ENCODE measurements at regions not wholly inside any gene's neighbourhood (a gene's known extent, or its start where the extent isn't known, plus 50 kb on each side); places are given as distances from the start of the nearest gene placed in this dataset.

DNA sequence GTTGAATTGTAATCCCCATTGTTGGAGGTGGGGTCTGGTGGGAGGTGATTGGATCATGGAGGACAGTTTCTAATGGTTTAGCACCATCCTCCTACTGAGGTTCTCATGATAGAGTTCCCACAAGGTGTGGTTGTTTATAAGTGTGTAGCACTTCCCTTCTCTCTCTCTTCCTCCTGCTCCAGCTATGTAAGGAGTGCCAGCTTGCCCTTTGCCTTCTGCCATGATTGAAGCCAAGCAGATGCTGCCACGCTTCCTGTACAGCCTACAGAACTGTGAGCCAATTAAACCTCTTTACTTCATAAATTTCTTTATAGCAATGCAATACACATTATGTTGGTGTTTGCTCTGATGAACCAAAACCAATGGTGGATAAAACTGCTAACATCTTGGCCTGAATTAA, 238.2 kb downstream of the EFNB2 start:
- Histone ChIP-seq H3K9me3 (ENCODE audit: control insufficient read depth, insufficient read depth, low read depth, low read length) (no peaks in the 10 kb centered on the region), H3K36me3 (ENCODE audit: control insufficient read depth in 2 of 2, insufficient read depth in 1 of 2, low read length in 2 of 2) (no peaks in the 10 kb centered on the region), H3K4me3 (ENCODE audit: low read depth, low read length) (no peak overlapping the region), H3K4me1 (ENCODE audit: control insufficient read depth, insufficient read depth, low read length) (no peaks in the 10 kb centered on the region), H3K27ac (ENCODE audit: extremely low read depth, low read depth, low read length) (no peak overlapping the region)
- CTCF ChIA-PET = interaction anchor here (0.6 kb wide), 1 partner anchor 357 kb away, joined by 3 read pairs; no protein-coding TSS in a partner anchor
- TF ChIP-seq ZNF221 (tag by site-specific recombination; IDR thresholded peaks at IDR 0.05; ENCODE audit: borderline replicate concordance) = no peak
- no peak for TF ChIP-seq HOXA7 (CRISPR knock-in tag; IDR thresholded peaks at IDR 0.05; ENCODE audit: borderline replicate concordance)
- no peak for TF ChIP-seq ZNF404 (tag by site-specific recombination; IDR thresholded peaks at IDR 0.05)
- TF ChIP-seq ZNF394 (tag by site-specific recombination; IDR thresholded peaks at IDR 0.05; ENCODE audit: borderline replicate concordance) = no peak
- no peak for TF ChIP-seq ZNF561 (tag by site-specific recombination; IDR thresholded peaks at IDR 0.05; ENCODE audit: borderline replicate concordance)
- POLR2A ChIA-PET = no interaction called here

DNA sequence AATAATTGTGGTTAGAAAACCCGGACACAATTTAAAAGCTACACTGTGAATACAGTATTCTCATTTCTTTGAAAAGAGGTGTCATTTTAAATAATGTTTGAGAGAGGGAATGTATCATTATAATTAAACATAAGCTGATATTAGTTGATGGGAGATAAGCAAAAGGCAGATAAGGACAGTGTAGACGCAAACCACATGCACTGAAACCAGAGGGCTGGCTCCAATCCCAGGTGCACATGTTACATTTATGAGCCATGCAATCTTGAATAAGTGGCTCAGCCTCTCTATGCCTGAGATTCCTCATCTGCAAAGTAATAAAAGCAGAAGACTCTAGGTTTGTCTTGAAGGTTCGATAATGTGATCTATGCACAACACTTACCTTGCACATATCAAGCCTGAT, 238.7 kb downstream of the EFNB2 start:
- Histone ChIP-seq H3K27ac (ENCODE audit: extremely low read depth, low read depth, low read length) (no peak overlapping the region), H3K4me1 (ENCODE audit: control insufficient read depth, insufficient read depth, low read length) (no peaks in the 10 kb centered on the region), H3K4me3 (ENCODE audit: low read depth, low read length) (no peak overlapping the region), H3K36me3 (ENCODE audit: control insufficient read depth in 2 of 2, insufficient read depth in 1 of 2, low read length in 2 of 2) (no peaks in the 10 kb centered on the region), H3K9me3 (ENCODE audit: control insufficient read depth, insufficient read depth, low read depth, low read length) (no peaks in the 10 kb centered on the region)
- ChIA-PET CTCF (interaction anchor here (0.6 kb wide), 1 partner anchor 356 kb away, joined by 3 read pairs; no protein-coding TSS in a partner anchor), POLR2A (no interaction called here)
- TF ChIP-seq HOXC10 (CRISPR knock-in tag; IDR thresholded peaks at IDR 0.05) (no peak), ZBTB1 (tag by site-specific recombination; IDR thresholded peaks at IDR 0.05) (no peak), ZNF561 (tag by site-specific recombination; IDR thresholded peaks at IDR 0.05; ENCODE audit: borderline replicate concordance) (no peak), ZSCAN23 (tag by site-specific recombination; IDR thresholded peaks at IDR 0.05) (no peak), ZNF112 (tag by site-specific recombination; IDR thresholded peaks at IDR 0.05) (no peak), ZNF555 (tag by site-specific recombination; conservative IDR thresholded peaks at IDR 0.05) (no peak), ZNF654 (tag by site-specific recombination; IDR thresholded peaks at IDR 0.05; ENCODE audit: low read depth) (no peak), ZNF501 (tag by site-specific recombination; IDR thresholded peaks at IDR 0.05) (no peak), ZNF776 (tag by site-specific recombination; IDR thresholded peaks at IDR 0.05; ENCODE audit: borderline replicate concordance) (no peak), ZIC2 (tag by site-specific recombination; IDR thresholded peaks at IDR 0.05) (no peak), GLI2 (tag by site-specific recombination; IDR thresholded peaks at IDR 0.05; ENCODE audit: borderline replicate concordance, low read depth) (no peak)
- TF ChIP-seq, protein P1, sequence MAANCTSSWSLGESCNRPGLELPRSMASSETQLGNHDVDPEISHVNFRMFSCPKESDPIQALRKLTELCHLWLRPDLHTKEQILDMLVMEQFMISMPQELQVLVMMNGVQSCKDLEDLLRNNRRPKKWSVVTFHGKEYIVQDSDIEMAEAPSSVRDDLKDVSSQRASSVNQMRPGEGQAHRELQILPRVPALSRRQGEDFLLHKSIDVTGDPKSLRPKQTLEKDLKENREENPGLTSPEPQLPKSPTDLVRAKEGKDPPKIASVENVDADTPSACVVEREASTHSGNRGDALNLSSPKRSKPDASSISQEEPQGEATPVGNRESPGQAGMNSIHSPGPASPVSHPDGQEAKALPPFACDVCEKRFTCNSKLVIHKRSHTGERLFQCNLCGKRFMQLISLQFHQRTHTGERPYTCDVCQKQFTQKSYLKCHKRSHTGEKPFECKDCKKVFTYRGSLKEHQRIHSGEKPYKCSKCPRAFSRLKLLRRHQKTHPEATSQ (tag by site-specific recombination; IDR thresholded peaks at IDR 0.05) = no peak
- TF ChIP-seq, protein P2, sequence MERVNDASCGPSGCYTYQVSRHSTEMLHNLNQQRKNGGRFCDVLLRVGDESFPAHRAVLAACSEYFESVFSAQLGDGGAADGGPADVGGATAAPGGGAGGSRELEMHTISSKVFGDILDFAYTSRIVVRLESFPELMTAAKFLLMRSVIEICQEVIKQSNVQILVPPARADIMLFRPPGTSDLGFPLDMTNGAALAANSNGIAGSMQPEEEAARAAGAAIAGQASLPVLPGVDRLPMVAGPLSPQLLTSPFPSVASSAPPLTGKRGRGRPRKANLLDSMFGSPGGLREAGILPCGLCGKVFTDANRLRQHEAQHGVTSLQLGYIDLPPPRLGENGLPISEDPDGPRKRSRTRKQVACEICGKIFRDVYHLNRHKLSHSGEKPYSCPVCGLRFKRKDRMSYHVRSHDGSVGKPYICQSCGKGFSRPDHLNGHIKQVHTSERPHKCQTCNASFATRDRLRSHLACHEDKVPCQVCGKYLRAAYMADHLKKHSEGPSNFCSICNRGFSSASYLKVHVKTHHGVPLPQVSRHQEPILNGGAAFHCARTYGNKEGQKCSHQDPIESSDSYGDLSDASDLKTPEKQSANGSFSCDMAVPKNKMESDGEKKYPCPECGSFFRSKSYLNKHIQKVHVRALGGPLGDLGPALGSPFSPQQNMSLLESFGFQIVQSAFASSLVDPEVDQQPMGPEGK (tag by site-specific recombination; IDR thresholded peaks at IDR 0.05) = no peak
- TF ChIP-seq, protein P3, sequence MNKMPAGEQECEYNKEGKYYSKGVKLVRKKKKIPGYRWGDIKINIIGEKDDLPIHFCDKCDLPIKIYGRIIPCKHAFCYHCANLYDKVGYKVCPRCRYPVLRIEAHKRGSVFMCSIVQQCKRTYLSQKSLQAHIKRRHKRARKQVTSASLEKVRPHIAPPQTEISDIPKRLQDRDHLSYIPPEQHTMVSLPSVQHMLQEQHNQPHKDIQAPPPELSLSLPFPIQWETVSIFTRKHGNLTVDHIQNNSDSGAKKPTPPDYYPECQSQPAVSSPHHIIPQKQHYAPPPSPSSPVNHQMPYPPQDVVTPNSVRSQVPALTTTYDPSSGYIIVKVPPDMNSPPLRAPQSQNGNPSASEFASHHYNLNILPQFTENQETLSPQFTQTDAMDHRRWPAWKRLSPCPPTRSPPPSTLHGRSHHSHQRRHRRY (tag by site-specific recombination; IDR thresholded peaks at IDR 0.05) = no peak

DNA sequence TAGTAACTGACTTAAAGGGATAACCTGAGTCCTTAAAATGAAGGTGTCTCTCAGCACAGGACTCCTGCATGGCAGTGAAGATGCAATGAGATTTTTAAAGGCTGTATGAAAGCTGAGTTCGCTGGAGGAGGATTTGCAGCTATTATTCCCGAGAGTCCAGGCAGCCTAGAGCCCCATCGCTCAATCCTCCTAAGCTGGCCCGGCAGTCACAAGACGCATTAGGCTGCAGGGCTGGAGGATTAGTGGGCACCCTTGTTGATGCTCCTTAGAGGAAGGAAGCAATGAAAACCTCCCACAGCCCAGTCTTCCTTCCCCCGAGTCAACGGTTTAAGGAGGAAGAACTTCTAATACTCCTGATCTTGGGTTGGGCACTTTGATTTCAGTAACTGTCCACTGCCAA, 239.5 kb downstream of the EFNB2 start:
- Histone ChIP-seq H3K4me1 (ENCODE audit: control insufficient read depth, insufficient read depth, low read length) (no peaks in the 10 kb centered on the region), H3K36me3 (ENCODE audit: control insufficient read depth in 2 of 2, insufficient read depth in 1 of 2, low read length in 2 of 2) (no peaks in the 10 kb centered on the region), H3K9me3 (ENCODE audit: control insufficient read depth, insufficient read depth, low read depth, low read length) (no peaks in the 10 kb centered on the region), H3K4me3 (ENCODE audit: low read depth, low read length) (no peak overlapping the region), H3K27ac (ENCODE audit: extremely low read depth, low read depth, low read length) (no peak overlapping the region)
- ChIA-PET POLR2A (no interaction called here), CTCF (no interaction called here)
- TF ChIP-seq ZNF701 (tag by site-specific recombination; IDR thresholded peaks at IDR 0.05) (no peak), ZNF394 (tag by site-specific recombination; IDR thresholded peaks at IDR 0.05; ENCODE audit: borderline replicate concordance) (no peak), SP2 (tag by site-specific recombination; IDR thresholded peaks at IDR 0.05) (no peak), ZBTB17 (tag by site-specific recombination; IDR thresholded peaks at IDR 0.05) (no peak), ZNF10 (tag by site-specific recombination; IDR thresholded peaks at IDR 0.05) (no peak), ZIC2 (tag by site-specific recombination; IDR thresholded peaks at IDR 0.05) (no peak), ZNF544 (tag by site-specific recombination; IDR thresholded peaks at IDR 0.05) (no peak), SCRT1 (tag by site-specific recombination; IDR thresholded peaks at IDR 0.05; ENCODE audit: borderline replicate concordance) (no peak), ZNF138 (tag by site-specific recombination; IDR thresholded peaks at IDR 0.05; ENCODE audit: borderline replicate concordance) (no peak)
- TF ChIP-seq, protein P4, sequence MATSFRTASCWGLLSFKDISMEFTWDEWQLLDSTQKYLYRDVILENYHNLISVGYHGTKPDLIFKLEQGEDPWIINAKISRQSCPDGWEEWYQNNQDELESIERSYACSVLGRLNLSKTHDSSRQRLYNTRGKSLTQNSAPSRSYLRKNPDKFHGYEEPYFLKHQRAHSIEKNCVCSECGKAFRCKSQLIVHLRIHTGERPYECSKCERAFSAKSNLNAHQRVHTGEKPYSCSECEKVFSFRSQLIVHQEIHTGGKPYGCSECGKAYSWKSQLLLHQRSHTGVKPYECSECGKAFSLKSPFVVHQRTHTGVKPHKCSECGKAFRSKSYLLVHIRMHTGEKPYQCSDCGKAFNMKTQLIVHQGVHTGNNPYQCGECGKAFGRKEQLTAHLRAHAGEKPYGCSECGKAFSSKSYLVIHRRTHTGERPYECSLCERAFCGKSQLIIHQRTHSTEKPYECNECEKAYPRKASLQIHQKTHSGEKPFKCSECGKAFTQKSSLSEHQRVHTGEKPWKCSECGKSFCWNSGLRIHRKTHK (tag by site-specific recombination; IDR thresholded peaks at IDR 0.05) = no peak
- TF ChIP-seq, protein P5, sequence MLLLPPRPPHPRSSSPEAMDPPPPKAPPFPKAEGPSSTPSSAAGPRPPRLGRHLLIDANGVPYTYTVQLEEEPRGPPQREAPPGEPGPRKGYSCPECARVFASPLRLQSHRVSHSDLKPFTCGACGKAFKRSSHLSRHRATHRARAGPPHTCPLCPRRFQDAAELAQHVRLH (tag by site-specific recombination; IDR thresholded peaks at IDR 0.05) = no peak
